A549 (cell line): ENCODE measurements at regions not wholly inside any gene's neighbourhood (a gene's known extent, or its start where the extent isn't known, plus 50 kb on each side); places are given as distances from the start of the nearest gene placed in this dataset.

ENCODE experiments used
- CEBPB ChIP-seq, 2 experiments: fragments of >200 bp in 1 of 2; sonication (Bioruptor Twin) in 1 of 2; formaldehyde crosslinking in 1 of 2; IDR thresholded peaks; 2 replicates each; pipeline ENCODE4 v1.6.1; 2012 to 2016
- CTCF ChIP-seq: fragments of >200 bp; sonication (Bioruptor Twin); formaldehyde crosslinking; IDR thresholded peaks from 3 replicates; pipeline ENCODE4 v1.5.1; 2016
- FOXS1 ChIP-seq: fragments of 250-450 bp; sonication (Bioruptor Pico); IDR thresholded peaks from 2 replicates; pipeline ENCODE4 v1.5.0; 2020; ENCODE audit warnings: mild to moderate bottlenecking, moderate library complexity
- HDAC2 ChIP-seq: fragments of 200-600 bp; sonication (generic); IDR thresholded peaks from 2 replicates; pipeline ENCODE4 v1.6.1; 2016
- NR3C1 ChIP-seq: fragments of >200 bp; sonication (Bioruptor Twin); formaldehyde crosslinking; IDR thresholded peaks from 3 replicates; pipeline ENCODE4 v1.6.1; 2017
- POLR2A ChIP-seq: IDR thresholded peaks from 2 replicates; pipeline ENCODE4 v1.6.1; 2012; ENCODE audit warnings: mild to moderate bottlenecking, low read length
- RAD21 ChIP-seq, 2 experiments: fragments of >200 bp in 1 of 2; sonication (Bioruptor Twin) in 1 of 2; formaldehyde crosslinking in 1 of 2; IDR thresholded peaks in 1 of 2; conservative IDR thresholded peaks in 1 of 2; 2 replicates in 1 of 2; 3 replicates in 1 of 2; pipeline ENCODE4 v1.6.1; 2012 to 2018; ENCODE audit warnings: inconsistent platforms in 1 of 2
- RFX5 ChIP-seq: fragments of 450-650 bp; IDR thresholded peaks from 2 replicates; pipeline ENCODE4 v1.7.1; 2014; ENCODE audit warnings: antibody characterized with exemption, mild to moderate bottlenecking, moderate library complexity
- SMC3 ChIP-seq: fragments of >200 bp; sonication (Bioruptor Twin); formaldehyde crosslinking; IDR thresholded peaks from 3 replicates; pipeline ENCODE4 v1.6.1; 2018; ENCODE audit warnings: inconsistent platforms
- TF ChIP-seq, protein P1 (sequence below): fragments of 250-450 bp; sonication (Bioruptor Pico); IDR thresholded peaks from 2 replicates; pipeline ENCODE4 v1.5.0; 2021; ENCODE audit warnings: mild to moderate bottlenecking, moderate library complexity, borderline replicate concordance

DNA sequence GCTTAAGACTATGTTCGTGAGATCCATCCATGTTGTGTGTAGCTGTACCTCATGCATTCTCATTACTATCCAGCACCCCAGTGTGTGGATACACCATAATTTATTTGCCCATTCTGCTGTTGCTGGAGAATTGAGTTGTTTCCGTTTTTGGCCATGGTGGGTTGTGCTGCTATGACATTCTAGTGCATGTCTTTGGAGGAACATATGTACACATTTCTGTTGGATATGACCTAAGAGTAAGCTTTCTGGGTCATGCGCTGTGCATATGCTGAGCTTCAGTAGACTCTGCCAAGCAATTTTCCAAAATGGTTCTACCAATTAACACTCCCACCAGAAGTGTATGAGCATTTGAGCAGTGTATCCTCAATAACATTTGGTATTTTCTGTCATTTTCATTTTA, 316.6 kb downstream of the MIAT start:
- TF ChIP-seq CTCF (no peak), RAD21 (conservative IDR thresholded peaks at IDR 0.05 in 1 of 2, IDR thresholded peaks at IDR 0.05 in 1 of 2) (no peak), CEBPB (IDR thresholded peaks at IDR 0.05) (no peak), NR3C1 (no peak), POLR2A (no peak), RFX5 (no peak), SMC3 (no peak), HDAC2 (no peak), FOXS1 (CRISPR knock-in tag) (no peak)
- TF ChIP-seq, protein P1, sequence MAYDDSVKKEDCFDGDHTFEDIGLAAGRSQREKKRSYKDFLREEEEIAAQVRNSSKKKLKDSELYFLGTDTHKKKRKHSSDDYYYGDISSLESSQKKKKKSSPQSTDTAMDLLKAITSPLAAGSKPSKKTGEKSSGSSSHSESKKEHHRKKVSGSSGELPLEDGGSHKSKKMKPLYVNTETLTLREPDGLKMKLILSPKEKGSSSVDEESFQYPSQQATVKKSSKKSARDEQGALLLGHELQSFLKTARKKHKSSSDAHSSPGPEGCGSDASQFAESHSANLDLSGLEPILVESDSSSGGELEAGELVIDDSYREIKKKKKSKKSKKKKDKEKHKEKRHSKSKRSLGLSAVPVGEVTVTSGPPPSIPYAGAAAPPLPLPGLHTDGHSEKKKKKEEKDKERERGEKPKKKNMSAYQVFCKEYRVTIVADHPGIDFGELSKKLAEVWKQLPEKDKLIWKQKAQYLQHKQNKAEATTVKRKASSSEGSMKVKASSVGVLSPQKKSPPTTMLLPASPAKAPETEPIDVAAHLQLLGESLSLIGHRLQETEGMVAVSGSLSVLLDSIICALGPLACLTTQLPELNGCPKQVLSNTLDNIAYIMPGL (CRISPR knock-in tag), result no peak
